GM21515 (cell line): ENCODE measurements at regions not wholly inside any gene's neighbourhood (a gene's known extent, or its start where the extent isn't known, plus 50 kb on each side); places are given as distances from the start of the nearest gene placed in this dataset.

Experiments
- ATAC-seq: cut with Tn5 transposase; IDR thresholded peaks from one replicate; pipeline ENCODE4 v1.9.1; 2021; ENCODE audit not compliant: unreplicated experiment

GRCh38 chr5:60386436-60387050 lies 313.4 kb downstream of the DEPDC1B start:
- ATAC-seq, result no peak

GRCh38 chr5:60382716-60383115 lies 317.2 kb downstream of the DEPDC1B start:
- ATAC-seq, result no peak

- ATAC-seq, result no peak
These were observed 320.1 kb downstream of the DEPDC1B start for GRCh38 chr5:60379907-60380306.

GRCh38 chr5:60377826-60378225 lies 322.1 kb downstream of the DEPDC1B start:
- no peak for ATAC-seq

GRCh38 chr5:60376860-60377259 lies 323.1 kb downstream of the DEPDC1B start:
- no peak for ATAC-seq

- no peak for ATAC-seq
These were observed 325.6 kb downstream of the DEPDC1B start for GRCh38 chr5:60374409-60374808.

GRCh38 chr5:60372786-60373185 lies 327.2 kb downstream of the DEPDC1B start:
- ATAC-seq, result no peak

- ATAC-seq, result no peak
These were observed 328.9 kb downstream of the DEPDC1B start for GRCh38 chr5:60371065-60371464.

- no peak for ATAC-seq
These were observed 329.5 kb downstream of the DEPDC1B start for GRCh38 chr5:60370508-60370907.

GRCh38 chr5:60369391-60369790 lies 330.6 kb downstream of the DEPDC1B start:
- ATAC-seq, result no peak

GRCh38 chr5:60368100-60368499 lies 331.9 kb downstream of the DEPDC1B start:
- no peak for ATAC-seq

GRCh38 chr5:60366489-60366888 lies 333.5 kb downstream of the DEPDC1B start:
- no peak for ATAC-seq

GRCh38 chr5:60365001-60365400 lies 335.0 kb downstream of the DEPDC1B start:
- no peak for ATAC-seq

- ATAC-seq, result no peak
These were observed 337.8 kb downstream of the DEPDC1B start for GRCh38 chr5:60362158-60362557.

- ATAC-seq, result no peak
These were observed 339.6 kb downstream of the DEPDC1B start for GRCh38 chr5:60360355-60360754.

GRCh38 chr5:60357302-60357701 lies 342.7 kb downstream of the DEPDC1B start:
- ATAC-seq, result no peak

GRCh38 chr5:60356745-60357144 lies 343.2 kb downstream of the DEPDC1B start:
- no peak for ATAC-seq

- ATAC-seq, result no peak
These were observed 344.8 kb downstream of the DEPDC1B start for GRCh38 chr5:60355181-60355580.

- ATAC-seq, result no peak
These were observed 345.7 kb downstream of the DEPDC1B start for GRCh38 chr5:60354311-60354710.

- no peak for ATAC-seq
These were observed 346.9 kb downstream of the DEPDC1B start for GRCh38 chr5:60352992-60353599.

- no peak for ATAC-seq
These were observed 349.2 kb downstream of the DEPDC1B start for GRCh38 chr5:60350794-60351193.

GRCh38 chr5:60349891-60350415 lies 350.0 kb downstream of the DEPDC1B start:
- ATAC-seq, result no peak

GRCh38 chr5:60346393-60346792 lies 353.6 kb downstream of the DEPDC1B start:
- ATAC-seq, result no peak
